Smooth muscle cell (in vitro differentiated cells): ENCODE measurements at regions not wholly inside any gene's neighbourhood (a gene's known extent, or its start where the extent isn't known, plus 50 kb on each side); places are given as distances from the start of the nearest gene placed in this dataset.

Experiments
- DNase-seq: peaks from one replicate; lab custom pipeline; 2025; ENCODE audit not compliant: unreplicated experiment; lab: John Stamatoyannopoulos, UW
- H2AFZ ChIP-seq: fragments of 200-600 bp; sonication (generic); 2 replicates; pipeline ENCODE4 v1.6.0; 2016; ENCODE audit warnings: antibody characterized with exemption, low read depth, mild to moderate bottlenecking
- H3F3A ChIP-seq: fragments of 200-600 bp; sonication (generic); 2 replicates; pipeline ENCODE4 v1.6.0; 2017; ENCODE audit warnings: antibody characterized with exemption, low read depth
- H3K27ac ChIP-seq: fragments of 200-600 bp; sonication (generic); 2 replicates; pipeline ENCODE4 v1.5.1; 2016; ENCODE audit warnings: low read depth, mild to moderate bottlenecking
- H3K27me3 ChIP-seq: fragments of 200-600 bp; sonication (generic); 2 replicates; pipeline ENCODE4 v1.6.1; 2016; ENCODE audit warnings: low read depth, mild to moderate bottlenecking
- H3K36me3 ChIP-seq: fragments of 200-600 bp; sonication (generic); 2 replicates; pipeline ENCODE4 v1.5.1; 2016; ENCODE audit warnings: low read depth
- H3K4me1 ChIP-seq: fragments of 200-600 bp; sonication (generic); 2 replicates; pipeline ENCODE4 v1.5.1; 2016; ENCODE audit warnings: low read depth
- H3K4me2 ChIP-seq: fragments of 200-600 bp; sonication (generic); 2 replicates; pipeline ENCODE4 v1.6.0; 2016; ENCODE audit warnings: mild to moderate bottlenecking
- H3K4me3 ChIP-seq: fragments of 200-600 bp; sonication (generic); 2 replicates; pipeline ENCODE4 v1.5.1; 2016; ENCODE audit warnings: mild to moderate bottlenecking
- H3K79me2 ChIP-seq: fragments of 200-600 bp; sonication (generic); 2 replicates; pipeline ENCODE4 v1.6.0; 2016; ENCODE audit warnings: low read depth, mild to moderate bottlenecking
- H3K9ac ChIP-seq: fragments of 200-600 bp; sonication (generic); 2 replicates; pipeline ENCODE4 v1.6.0; 2016; ENCODE audit warnings: low read depth
- H3K9me3 ChIP-seq: fragments of 200-600 bp; sonication (generic); replicated peaks from 2 replicates; pipeline ENCODE4 v1.5.1; 2016; ENCODE audit warnings: low read depth
- H4K20me1 ChIP-seq: fragments of 200-600 bp; sonication (generic); 2 replicates; pipeline ENCODE4 v1.6.0; 2016; ENCODE audit warnings: low read depth
- CTCF ChIP-seq: fragments of 200-600 bp; sonication (generic); IDR thresholded peaks from 2 replicates; pipeline ENCODE4 v1.5.1; 2017; ENCODE audit warnings: borderline replicate concordance, mild to moderate bottlenecking, antibody characterized with exemption; ENCODE audit not compliant: insufficient read depth, poor library complexity, severe bottlenecking
- WGBS: methylation state at CpG from one replicate; pipeline ENCODE4 v1.1.7; 2016; ENCODE audit warnings: low lambda C conversion rate; 5-methylcytosine and 5-hydroxymethylcytosine counted together

GRCh38 chr7:94832051-94832450, 75.3 kb upstream of the PPP1R9A start:
- Histone ChIP-seq H2AFZ (no peak overlapping the region), H3K27me3 (no peaks in the 10 kb centered on the region), H3F3A (no peaks in the 10 kb centered on the region), H3K27ac (no peak overlapping the region), H3K79me2 (no peaks in the 10 kb centered on the region), H3K36me3 (no peaks in the 10 kb centered on the region), H4K20me1 (no peaks in the 10 kb centered on the region), H3K9ac (no peak overlapping the region), H3K9me3 (no peaks in the 10 kb centered on the region), H3K4me1 (no peaks in the 10 kb centered on the region), H3K4me3 (no peak overlapping the region), H3K4me2 (no peak overlapping the region)
- no peak for TF ChIP-seq CTCF
- no peak for DNase-seq
- WGBS, result 94% methylated on average over 4 of the region's 4 CpGs

- Histone ChIP-seq H3K4me2 (no peak overlapping the region), H3K4me1 (no peaks in the 10 kb centered on the region), H3K79me2 (no peaks in the 10 kb centered on the region), H3K4me3 (no peak overlapping the region), H3F3A (no peaks in the 10 kb centered on the region), H3K27me3 (no peaks in the 10 kb centered on the region), H3K9ac (no peak overlapping the region), H4K20me1 (no peaks in the 10 kb centered on the region), H3K27ac (no peak overlapping the region), H3K36me3 (peaks cover 4% of the 10 kb centered on the region), H3K9me3 (peaks cover 14% of the 10 kb centered on the region), H2AFZ (no peak overlapping the region)
- 91% methylated on average over 2 of the region's 2 CpGs for WGBS
- TF ChIP-seq CTCF, result no peak
- DNase-seq, result no peak
Observed at GRCh38 chr7:94834359-94834758, 73.0 kb upstream of the PPP1R9A start.

GRCh38 chr7:94838717-94839116, 68.7 kb upstream of the PPP1R9A start:
- WGBS, result 97% methylated on average over 3 of the region's 3 CpGs
- H3K27ac ChIP-seq, result no peak overlapping the region
- H3K79me2 ChIP-seq, result no peaks in the 10 kb centered on the region

More at GRCh38 chr7:94838717-94839116, 68.7 kb upstream of the PPP1R9A start:
- Histone ChIP-seq H3F3A (no peaks in the 10 kb centered on the region), H2AFZ (no peak overlapping the region), H4K20me1 (no peaks in the 10 kb centered on the region), H3K9me3 (peaks cover 23% of the 10 kb centered on the region), H3K27me3 (no peaks in the 10 kb centered on the region), H3K4me1 (no peaks in the 10 kb centered on the region), H3K4me2 (no peak overlapping the region), H3K36me3 (peaks cover 4% of the 10 kb centered on the region), H3K9ac (no peak overlapping the region), H3K4me3 (no peak overlapping the region)
- DNase-seq, result no peak
- no peak for TF ChIP-seq CTCF
